K562 (cell line): ENCODE measurements at regions not wholly inside any gene's neighbourhood (a gene's known extent, or its start where the extent isn't known, plus 50 kb on each side); places are given as distances from the start of the nearest gene placed in this dataset.

Source experiments
- ATAC-seq: fragments of 200-7000 bp; cut with Tn5 transposase; 3 replicates; pipeline ENCODE4 v1.9.1; 2020; ENCODE audit warnings: moderate library complexity
- BruUV-seq: library from RNA; stranded (reverse); fragments of 400-500 nt; replicated peaks from 2 replicates; lab custom pipeline; 2021; lab: Mats Ljungman, UMichigan
- CTCF ChIA-PET: fragments of 300-600 bp; formaldehyde crosslinking; extraction: SDS; loops from one replicate; lab custom pipeline; 2021; ENCODE audit warnings: low intra/inter-chr PET ratio; lab: Yijun Ruan, JAX
- POLR2A ChIA-PET: fragments of 300-600, 350-650 bp; sonication (Branson Sonifier 250); formaldehyde crosslinking; extraction: SDS; loops from one replicate; lab custom pipeline; 2021; ENCODE audit warnings: antibody characterized with exemption, inconsistent platforms; lab: Yijun Ruan, JAX
- DNase-seq, 4 experiments: peaks; one replicate each; pipeline versions ENCODE4 v3.0.0 to v3.0.0-alpha.2; 2011 to 2018; ENCODE audit warnings: low spot score in 3 of 4, mixed read lengths in 3 of 4; ENCODE audit errors: extremely low read depth in 1 of 4
- FAIRE-seq: peaks from 2 replicates; lab custom pipeline; 2011; peaks lifted over from hg19 to GRCh38; lab: Jason Lieb, UNC
- H2AFZ ChIP-seq: 2 replicates; pipeline ENCODE4 v1.6.0; 2011; ENCODE audit warnings: low read depth, low read length, control low read depth, inconsistent platforms
- H3K27ac ChIP-seq: fragments of 200-600 bp; 3 replicates; pipeline ENCODE4 v1.8.0; 2011; ENCODE audit warnings: low read depth, mild to moderate bottlenecking, control low read depth, inconsistent platforms, low read length, moderate library complexity, mixed read lengths; ENCODE audit errors: extremely low read depth
- H3K27me3 ChIP-seq, 2 experiments: fragments of 300-600 bp in 1 of 2; 2 replicates in 1 of 2; 3 replicates in 1 of 2; pipeline versions ENCODE4 v1.6.0 to v1.8.0; 2011; ENCODE audit warnings: inconsistent platforms in 2 of 2, low read length in 2 of 2, mild to moderate bottlenecking in 1 of 2, mixed read lengths in 1 of 2, moderate library complexity in 1 of 2; ENCODE audit not compliant: control insufficient read depth in 2 of 2, insufficient read depth in 2 of 2
- H3K36me3 ChIP-seq: fragments of 300-600 bp; 3 replicates; pipeline ENCODE4 v1.8.0; 2011; ENCODE audit warnings: mild to moderate bottlenecking, low read length, inconsistent platforms; ENCODE audit not compliant: control insufficient read depth, insufficient read depth
- H3K4me1 ChIP-seq, 2 experiments: fragments of 200-600 bp in 1 of 2; replicated peaks in 1 of 2; 2 replicates in 1 of 2; 3 replicates in 1 of 2; pipeline versions ENCODE4 v1.5.1 to v1.8.0; 2011; ENCODE audit warnings: inconsistent platforms in 2 of 2, low read length in 2 of 2, mild to moderate bottlenecking in 1 of 2, mixed read lengths in 1 of 2, moderate library complexity in 1 of 2; ENCODE audit not compliant: control insufficient read depth in 2 of 2, insufficient read depth in 2 of 2
- H3K4me2 ChIP-seq: 2 replicates; pipeline ENCODE4 v1.6.1; 2011; ENCODE audit warnings: low read length, control low read depth, inconsistent platforms, mixed read lengths; ENCODE audit not compliant: insufficient read depth
- H3K4me3 ChIP-seq: fragments of 200-600 bp; sonication (generic), shearing (Covaris generic); 2 replicates; pipeline ENCODE4 v1.5.1; 2016; ENCODE audit warnings: control low read depth, inconsistent platforms
- H3K79me2 ChIP-seq: fragments of 200-600 bp; 3 replicates; pipeline ENCODE4 v1.8.0; 2011; ENCODE audit warnings: low read length, inconsistent platforms; ENCODE audit not compliant: control insufficient read depth, insufficient read depth
- H3K9ac ChIP-seq, 2 experiments: 2 replicates each; pipeline versions ENCODE4 v1.6.0 to v1.6.1; 2011; ENCODE audit warnings: low read depth in 2 of 2, low read length in 2 of 2, control low read depth in 1 of 2, inconsistent platforms in 1 of 2, mild to moderate bottlenecking in 1 of 2, mixed read lengths in 1 of 2; ENCODE audit not compliant: insufficient read depth in 1 of 2
- H3K9me1 ChIP-seq: one replicate; pipeline ENCODE4 v1.6.0; 2011; ENCODE audit warnings: inconsistent platforms, mild to moderate bottlenecking, low read length, moderate library complexity; ENCODE audit not compliant: control insufficient read depth, insufficient read depth
- H3K9me3 ChIP-seq: replicated peaks from 2 replicates; pipeline ENCODE4 v1.5.1; 2011; ENCODE audit warnings: low read depth, low read length, inconsistent platforms; ENCODE audit not compliant: control insufficient read depth, insufficient read depth
- H4K20me1 ChIP-seq: replicated peaks from 2 replicates; pipeline ENCODE4 v1.6.1; 2011; ENCODE audit warnings: low read length, inconsistent platforms, mixed read lengths; ENCODE audit not compliant: control insufficient read depth, insufficient read depth
- ARNT ChIP-seq, 2 experiments: fragments of 450-650 bp; IDR thresholded peaks; 2 replicates each; pipeline ENCODE4 v1.6.1; 2016; ENCODE audit warnings: mild to moderate bottlenecking in 1 of 2
- CEBPG ChIP-seq, 3 experiments: fragments of 200-800 bp in 1 of 3; sonication (Bioruptor generic) in 1 of 3; sonication (generic) in 1 of 3; formaldehyde crosslinking in 1 of 3; IDR thresholded peaks in 2 of 3; conservative IDR thresholded peaks in 1 of 3; 2 replicates each; pipeline versions ENCODE4 v1.6.1 to v1.8.0; 2016 to 2022; ENCODE audit warnings: missing compliant biosample characterization in 2 of 3, missing genetic modification characterization in 2 of 3, mild to moderate bottlenecking in 1 of 3, missing genetic modification reagents in 1 of 3
- KLF16 ChIP-seq: IDR thresholded peaks from 2 replicates; pipeline ENCODE4 v1.6.1; 2016; ENCODE audit warnings: antibody characterized with exemption
- MAZ ChIP-seq, 2 experiments: fragments of 450-650 bp in 1 of 2; sonication (generic) in 1 of 2; formaldehyde crosslinking; IDR thresholded peaks in 1 of 2; conservative IDR thresholded peaks in 1 of 2; 2 replicates each; pipeline versions ENCODE4 v1.4.0 to v1.5.0; 2020; ENCODE audit warnings: mild to moderate bottlenecking in 1 of 2, missing genetic modification reagents in 1 of 2
- PHB2 ChIP-seq: fragments of 450-650 bp; IDR thresholded peaks from 2 replicates; pipeline ENCODE4 v1.6.1; 2017; ENCODE audit warnings: low read depth
- PURB ChIP-seq: sonication (generic); formaldehyde crosslinking; IDR thresholded peaks from 2 replicates; pipeline ENCODE4 v1.9.0; 2021; ENCODE audit warnings: low read depth, mild to moderate bottlenecking, missing genetic modification reagents
- SOX6 ChIP-seq: fragments of 450-650 bp; IDR thresholded peaks from 2 replicates; pipeline ENCODE4 v1.6.1; 2014; ENCODE audit warnings: mild to moderate bottlenecking
- WGBS: fragments of 100-300 bp; shearing (Covaris generic); methylation state at CpG from one replicate; pipeline ENCODE4 v1.1.6; 2016; ENCODE audit warnings: low coverage, mixed read lengths; ENCODE audit not compliant: insufficient coverage; ENCODE audit errors: missing lambda C conversion rate; 5-methylcytosine and 5-hydroxymethylcytosine counted together
- in situ Hi-C: fragments of 300-500 bp; cut with MboI; formaldehyde crosslinking; loops from 4 replicates; pipeline ENCODE4 v1.15.0; 2018; ENCODE audit warnings: inconsistent platforms, mixed read lengths
- intact Hi-C: fragments of 100-400 bp; cut with micrococcal nuclease; formaldehyde crosslinking; loops from 2 replicates; pipeline ENCODE4 v1.14.2; 2022
- TF ChIP-seq, protein P1 (sequence below), 2 experiments: fragments of 450-650 bp; formaldehyde crosslinking in 1 of 2; IDR thresholded peaks; 2 replicates each; pipeline versions ENCODE4 v1.4.0 to v1.6.1; 2014 to 2020; ENCODE audit warnings: mild to moderate bottlenecking in 2 of 2, borderline replicate concordance in 1 of 2, low read depth in 1 of 2
- TF ChIP-seq, protein P2 (sequence below): fragments of 250-450 bp; sonication (Bioruptor Pico); IDR thresholded peaks from 2 replicates; pipeline ENCODE4 v1.8.0; 2021; ENCODE audit warnings: mild to moderate bottlenecking, moderate library complexity
- TF ChIP-seq, protein P3 (sequence below): fragments of 250-450 bp; sonication (Bioruptor Pico); IDR thresholded peaks from 2 replicates; pipeline ENCODE4 v1.4.0; 2020; ENCODE audit warnings: borderline replicate concordance

DNA sequence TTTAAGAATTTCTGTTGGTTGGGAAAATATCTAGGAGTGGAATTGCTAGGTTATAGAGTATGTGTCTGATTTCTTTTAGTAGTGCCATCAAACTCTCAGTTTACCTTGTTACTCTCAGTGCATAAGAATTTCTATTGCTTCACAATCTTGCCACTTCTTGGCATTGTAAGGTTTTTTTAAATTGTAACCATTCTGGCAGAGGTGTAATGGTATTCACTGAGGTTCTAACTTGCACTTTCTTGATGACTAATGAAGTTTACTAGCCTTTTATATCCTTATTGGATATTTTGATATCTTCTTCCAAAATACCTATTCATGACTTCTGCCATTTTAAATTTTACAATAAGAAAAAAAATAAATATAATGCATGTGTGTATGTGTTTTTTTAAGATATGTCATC, 478.0 kb downstream of the NAV3 start (continued):
- TF ChIP-seq, protein P1, sequence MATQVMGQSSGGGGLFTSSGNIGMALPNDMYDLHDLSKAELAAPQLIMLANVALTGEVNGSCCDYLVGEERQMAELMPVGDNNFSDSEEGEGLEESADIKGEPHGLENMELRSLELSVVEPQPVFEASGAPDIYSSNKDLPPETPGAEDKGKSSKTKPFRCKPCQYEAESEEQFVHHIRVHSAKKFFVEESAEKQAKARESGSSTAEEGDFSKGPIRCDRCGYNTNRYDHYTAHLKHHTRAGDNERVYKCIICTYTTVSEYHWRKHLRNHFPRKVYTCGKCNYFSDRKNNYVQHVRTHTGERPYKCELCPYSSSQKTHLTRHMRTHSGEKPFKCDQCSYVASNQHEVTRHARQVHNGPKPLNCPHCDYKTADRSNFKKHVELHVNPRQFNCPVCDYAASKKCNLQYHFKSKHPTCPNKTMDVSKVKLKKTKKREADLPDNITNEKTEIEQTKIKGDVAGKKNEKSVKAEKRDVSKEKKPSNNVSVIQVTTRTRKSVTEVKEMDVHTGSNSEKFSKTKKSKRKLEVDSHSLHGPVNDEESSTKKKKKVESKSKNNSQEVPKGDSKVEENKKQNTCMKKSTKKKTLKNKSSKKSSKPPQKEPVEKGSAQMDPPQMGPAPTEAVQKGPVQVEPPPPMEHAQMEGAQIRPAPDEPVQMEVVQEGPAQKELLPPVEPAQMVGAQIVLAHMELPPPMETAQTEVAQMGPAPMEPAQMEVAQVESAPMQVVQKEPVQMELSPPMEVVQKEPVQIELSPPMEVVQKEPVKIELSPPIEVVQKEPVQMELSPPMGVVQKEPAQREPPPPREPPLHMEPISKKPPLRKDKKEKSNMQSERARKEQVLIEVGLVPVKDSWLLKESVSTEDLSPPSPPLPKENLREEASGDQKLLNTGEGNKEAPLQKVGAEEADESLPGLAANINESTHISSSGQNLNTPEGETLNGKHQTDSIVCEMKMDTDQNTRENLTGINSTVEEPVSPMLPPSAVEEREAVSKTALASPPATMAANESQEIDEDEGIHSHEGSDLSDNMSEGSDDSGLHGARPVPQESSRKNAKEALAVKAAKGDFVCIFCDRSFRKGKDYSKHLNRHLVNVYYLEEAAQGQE (IDR thresholded peaks at IDR 0.05; ENCODE audit: borderline replicate concordance): no peak
- TF ChIP-seq, protein P1 (CRISPR knock-in tag; IDR thresholded peaks at IDR 0.05; ENCODE audit: low read depth): no peak
- TF ChIP-seq KLF16: no peak

DNA sequence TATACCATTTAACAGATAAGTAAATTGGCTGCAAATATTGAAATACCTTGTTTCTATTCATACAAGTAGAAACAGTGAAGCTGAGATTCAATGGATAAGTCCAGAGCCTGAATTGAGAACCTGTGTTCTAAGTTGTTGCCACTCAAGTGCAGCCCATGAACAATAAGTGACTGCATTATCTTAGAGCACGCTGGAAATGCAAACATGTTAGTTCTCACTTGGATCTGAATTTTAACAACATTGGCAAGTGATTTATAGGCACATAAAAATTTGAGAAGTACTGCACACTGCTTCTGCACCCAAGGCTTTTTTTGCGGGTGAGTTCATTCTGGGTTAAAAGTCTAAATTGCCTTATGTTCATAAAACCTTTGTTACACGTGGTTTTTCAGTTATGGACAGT, 484.3 kb downstream of the NAV3 start:
- H3K27me3 ChIP-seq: no peaks in the 10 kb centered on the region
- no peak overlapping the region for H2AFZ ChIP-seq
- H3K4me3 ChIP-seq: no peak overlapping the region
- TF ChIP-seq CEBPG (CRISPR knock-in tag; IDR thresholded peaks at IDR 0.05): no peak
- TF ChIP-seq CEBPG (tag; conservative IDR thresholded peaks at IDR 0.05 in 1 of 2, IDR thresholded peaks at IDR 0.05 in 1 of 2): no peak
- no peak for TF ChIP-seq MAZ (CRISPR knock-in tag; conservative IDR thresholded peaks at IDR 0.05 in 1 of 2, IDR thresholded peaks at IDR 0.05 in 1 of 2)
- TF ChIP-seq, protein P2, sequence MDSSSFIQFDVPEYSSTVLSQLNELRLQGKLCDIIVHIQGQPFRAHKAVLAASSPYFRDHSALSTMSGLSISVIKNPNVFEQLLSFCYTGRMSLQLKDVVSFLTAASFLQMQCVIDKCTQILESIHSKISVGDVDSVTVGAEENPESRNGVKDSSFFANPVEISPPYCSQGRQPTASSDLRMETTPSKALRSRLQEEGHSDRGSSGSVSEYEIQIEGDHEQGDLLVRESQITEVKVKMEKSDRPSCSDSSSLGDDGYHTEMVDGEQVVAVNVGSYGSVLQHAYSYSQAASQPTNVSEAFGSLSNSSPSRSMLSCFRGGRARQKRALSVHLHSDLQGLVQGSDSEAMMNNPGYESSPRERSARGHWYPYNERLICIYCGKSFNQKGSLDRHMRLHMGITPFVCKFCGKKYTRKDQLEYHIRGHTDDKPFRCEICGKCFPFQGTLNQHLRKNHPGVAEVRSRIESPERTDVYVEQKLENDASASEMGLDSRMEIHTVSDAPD (CRISPR knock-in tag): no peak
- no peak for TF ChIP-seq PHB2
- no peak for TF ChIP-seq PURB (CRISPR knock-in tag)
- TF ChIP-seq ARNT (IDR thresholded peaks at IDR 0.05): no peak
- no peak for TF ChIP-seq SOX6
- TF ChIP-seq, protein P3, sequence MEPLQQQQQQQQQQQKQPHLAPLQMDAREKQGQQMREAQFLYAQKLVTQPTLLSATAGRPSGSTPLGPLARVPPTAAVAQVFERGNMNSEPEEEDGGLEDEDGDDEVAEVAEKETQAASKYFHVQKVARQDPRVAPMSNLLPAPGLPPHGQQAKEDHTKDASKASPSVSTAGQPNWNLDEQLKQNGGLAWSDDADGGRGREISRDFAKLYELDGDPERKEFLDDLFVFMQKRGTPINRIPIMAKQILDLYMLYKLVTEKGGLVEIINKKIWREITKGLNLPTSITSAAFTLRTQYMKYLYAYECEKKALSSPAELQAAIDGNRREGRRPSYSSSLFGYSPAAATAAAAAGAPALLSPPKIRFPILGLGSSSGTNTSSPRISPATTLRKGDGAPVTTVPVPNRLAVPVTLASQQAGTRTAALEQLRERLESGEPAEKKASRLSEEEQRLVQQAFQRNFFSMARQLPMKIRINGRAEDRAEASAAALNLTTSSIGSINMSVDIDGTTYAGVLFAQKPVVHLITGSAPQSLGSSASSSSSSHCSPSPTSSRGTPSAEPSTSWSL (CRISPR knock-in tag): no peak
- WGBS: 0% methylated on average over 3 of the region's 3 CpGs
- intact Hi-C loops: no loop called here
- no TSS peak for BruUV-seq
- H3K27ac ChIP-seq: no peak overlapping the region
- ATAC-seq (no peak), FAIRE-seq (no peak), DNase-seq (no peak)
- H3K79me2 ChIP-seq: no peaks in the 10 kb centered on the region
- ChIA-PET CTCF (no interaction called here), POLR2A (no interaction called here)
- no peaks in the 10 kb centered on the region for H3K4me1 ChIP-seq
- no peaks in the 10 kb centered on the region for H3K36me3 ChIP-seq
- no peak overlapping the region for H3K4me2 ChIP-seq
- no peak overlapping the region for H3K9ac ChIP-seq
- in situ Hi-C loops: no loop called here
- H3K9me1 ChIP-seq: no peaks in the 10 kb centered on the region
- no peaks in the 10 kb centered on the region for H3K9me3 ChIP-seq
- no peaks in the 10 kb centered on the region for H4K20me1 ChIP-seq
